Tibial nerve (tissue), 4 donors: ENCODE measurements at regions not wholly inside any gene's neighbourhood (a gene's known extent, or its start where the extent isn't known, plus 50 kb on each side); places are given as distances from the start of the nearest gene placed in this dataset.

Experiments
- CTCF ChIP-seq, 5 experiments: fragments of 200-600 bp in 3 of 5; fragments of 450-650 bp in 2 of 5; sonication (generic) in 3 of 5; IDR thresholded peaks; one replicate each; pipeline ENCODE4 v1.5.1; 2016 to 2019; ENCODE audit warnings: antibody characterized with exemption in 5 of 5, mild to moderate bottlenecking in 3 of 5, moderate library complexity in 2 of 5
- EP300 ChIP-seq, 2 donors: sonication (generic); formaldehyde crosslinking; IDR thresholded peaks; one replicate each; pipeline ENCODE4 v1.6.1; 2017; ENCODE audit warnings: antibody characterized with exemption in 2 of 2, mild to moderate bottlenecking in 1 of 2

- no peak for TF ChIP-seq CTCF (IDR thresholded peaks at IDR 0.05)
- no peak for TF ChIP-seq EP300 (IDR thresholded peaks at IDR 0.05)
These were observed 457.3 kb downstream of the LRIG3 start for GRCh38 chr12:58463051-58463450.
